GM18858 (cell line): ENCODE measurements at regions not wholly inside any gene's neighbourhood (a gene's known extent, or its start where the extent isn't known, plus 50 kb on each side); places are given as distances from the start of the nearest gene placed in this dataset.

Experiments
- ATAC-seq: cut with Tn5 transposase; IDR thresholded peaks from one replicate; pipeline ENCODE4 v1.9.1; 2021; ENCODE audit not compliant: unreplicated experiment

DNA sequence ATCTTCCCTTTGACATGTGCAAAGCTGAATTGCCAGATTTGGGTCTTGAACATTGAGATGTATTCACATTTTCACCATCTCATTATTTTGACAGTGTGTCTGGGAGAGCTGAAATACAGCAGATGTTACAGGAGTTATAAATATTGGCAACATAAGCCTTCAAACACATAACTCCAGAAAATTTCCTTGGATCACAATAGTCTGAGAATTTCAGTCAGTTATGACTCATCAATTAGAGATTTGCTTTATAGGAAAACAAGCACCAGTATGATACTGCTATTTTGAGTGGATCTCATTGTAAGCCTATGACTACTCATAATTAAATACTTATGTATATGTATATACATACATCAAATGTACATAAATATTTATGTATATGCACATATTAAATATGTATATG is 1171.8 kb downstream of the AMY1C start:
- no peak for ATAC-seq

DNA sequence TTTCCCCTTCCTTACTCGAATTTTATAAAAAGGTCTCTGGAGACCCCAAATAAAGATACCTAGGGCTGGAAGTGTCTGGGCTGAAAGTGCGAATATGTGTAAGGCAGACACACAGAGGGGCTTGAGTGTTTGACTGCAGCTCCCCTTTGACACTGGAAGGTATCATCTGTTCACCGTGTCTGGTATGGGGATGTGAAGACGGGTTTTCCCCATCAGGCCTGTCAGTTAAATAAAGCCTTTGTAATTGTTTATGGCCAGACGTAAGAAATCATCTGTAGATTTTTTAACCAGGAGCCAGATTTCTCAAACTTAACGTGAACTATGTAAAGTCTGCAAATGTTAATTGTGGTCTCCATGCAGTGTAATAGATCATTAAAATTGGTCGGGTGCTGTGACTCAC is 1173.4 kb downstream of the AMY1C start:
- ATAC-seq: no peak

DNA sequence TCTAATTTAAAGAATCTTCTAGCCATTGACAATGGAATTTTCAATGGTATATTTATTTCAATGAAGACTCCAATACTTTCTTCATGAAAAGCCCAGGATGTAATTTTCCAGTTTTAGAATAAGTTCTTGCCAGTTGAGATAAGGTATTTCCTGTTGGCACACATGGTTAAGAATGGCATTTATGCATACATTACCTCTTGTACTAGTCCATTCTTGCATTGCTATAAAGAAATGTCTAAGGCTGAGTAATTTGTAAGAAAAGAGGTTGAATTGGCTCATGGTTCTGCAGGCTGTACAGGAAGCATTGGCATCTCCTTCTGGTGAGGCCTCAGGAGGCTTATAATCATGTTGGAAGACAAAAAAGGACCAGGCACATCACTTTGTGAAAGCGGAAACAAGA is 1179.6 kb downstream of the AMY1C start:
- no peak for ATAC-seq

DNA sequence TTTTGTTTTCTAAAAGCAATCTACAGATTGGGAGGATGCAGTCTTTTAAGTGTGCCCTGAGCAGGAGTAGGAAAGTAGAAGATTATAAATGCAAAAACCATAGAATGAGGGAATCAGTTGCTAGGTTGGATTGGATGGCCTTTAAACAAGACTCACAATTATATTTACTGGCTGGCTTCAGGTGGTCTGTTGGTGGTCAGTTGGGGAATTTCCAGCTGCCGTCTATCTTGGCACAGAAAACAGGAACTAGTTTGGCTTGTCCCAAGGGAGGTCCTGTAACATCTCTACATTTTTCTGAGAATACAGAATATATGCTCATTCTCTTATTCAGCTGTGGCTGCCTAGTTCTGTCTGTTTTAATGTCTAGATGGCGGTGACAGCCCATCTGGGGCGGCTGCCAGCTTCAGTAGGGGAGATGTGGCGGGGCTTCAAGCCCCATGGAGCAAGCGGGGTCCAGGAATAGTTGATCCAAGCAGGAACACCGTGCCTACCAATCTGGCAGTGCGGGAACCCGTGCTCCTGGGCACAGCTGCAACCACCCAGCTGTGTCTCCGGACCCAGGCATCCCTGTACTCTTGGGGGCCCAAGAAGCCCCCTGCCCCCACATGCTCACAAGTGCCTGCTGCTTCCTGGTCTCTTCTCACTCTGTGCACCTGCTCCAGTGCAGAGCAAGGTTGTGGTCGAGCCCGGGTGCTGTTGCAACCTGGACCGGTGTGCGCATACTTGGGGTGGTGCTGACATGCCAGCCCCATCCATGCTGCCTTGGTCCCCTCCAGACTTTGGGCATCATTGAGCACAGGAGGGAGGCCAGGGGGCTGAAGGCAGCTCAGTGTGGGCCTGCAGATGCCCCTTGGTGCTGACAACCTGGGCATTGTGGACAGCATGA is 1182.6 kb downstream of the AMY1C start:
- ATAC-seq: peak; percentile 45

DNA sequence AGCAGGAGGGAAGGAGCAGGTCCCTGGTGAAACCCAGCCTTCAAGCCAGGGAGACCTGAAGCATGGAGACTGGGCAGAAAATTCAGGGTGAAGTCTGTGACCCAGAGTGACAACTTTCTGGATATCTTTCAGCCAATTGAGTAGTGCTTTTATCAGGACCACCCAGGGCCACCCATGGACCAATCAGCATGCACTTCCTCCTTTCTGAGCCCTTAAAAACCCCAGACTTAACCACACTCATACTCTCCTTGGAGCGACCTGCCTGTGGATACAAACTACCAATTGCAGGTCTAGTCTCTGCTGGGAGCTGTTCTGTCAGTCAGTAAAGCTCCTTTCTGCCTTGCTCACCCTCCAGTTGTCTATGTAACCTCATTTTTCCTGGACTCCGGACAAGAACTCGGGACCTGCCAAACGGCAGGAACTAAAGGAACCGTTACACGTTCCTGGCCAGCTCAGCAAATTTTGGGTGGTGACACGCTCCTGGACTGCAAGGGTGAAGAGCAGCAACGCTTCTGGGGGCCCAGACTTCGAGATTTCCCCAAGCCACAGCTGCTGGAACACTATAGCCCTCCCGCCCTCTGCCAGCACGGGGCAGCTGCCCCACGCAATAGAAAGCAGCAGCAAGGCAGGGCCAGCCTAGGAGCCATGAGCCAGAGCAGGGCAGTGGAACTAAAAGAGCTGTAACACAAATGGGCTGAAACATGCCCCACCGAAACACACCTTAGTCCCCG is 1183.4 kb downstream of the AMY1C start:
- peak; percentile 26 for ATAC-seq

DNA sequence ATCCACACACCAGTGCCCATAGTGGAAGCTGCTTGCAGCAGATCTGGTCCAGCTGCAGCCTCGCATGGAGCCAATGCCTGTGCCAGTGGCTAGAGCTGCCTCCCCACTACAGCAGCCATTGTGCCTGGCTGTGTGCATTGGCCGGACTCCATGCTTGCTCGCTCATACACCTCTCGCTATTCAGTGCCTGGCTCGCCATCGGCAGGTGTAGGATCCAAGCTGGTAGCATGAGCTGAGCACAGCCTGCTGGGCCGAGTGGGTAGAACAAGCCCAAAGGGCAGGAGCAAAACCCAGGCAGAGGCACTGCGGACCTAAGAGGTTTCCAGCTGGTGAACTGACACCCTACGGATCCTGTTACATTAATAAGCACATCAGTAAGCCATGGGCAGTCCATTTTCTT is 1184.1 kb downstream of the AMY1C start:
- ATAC-seq: no peak

DNA sequence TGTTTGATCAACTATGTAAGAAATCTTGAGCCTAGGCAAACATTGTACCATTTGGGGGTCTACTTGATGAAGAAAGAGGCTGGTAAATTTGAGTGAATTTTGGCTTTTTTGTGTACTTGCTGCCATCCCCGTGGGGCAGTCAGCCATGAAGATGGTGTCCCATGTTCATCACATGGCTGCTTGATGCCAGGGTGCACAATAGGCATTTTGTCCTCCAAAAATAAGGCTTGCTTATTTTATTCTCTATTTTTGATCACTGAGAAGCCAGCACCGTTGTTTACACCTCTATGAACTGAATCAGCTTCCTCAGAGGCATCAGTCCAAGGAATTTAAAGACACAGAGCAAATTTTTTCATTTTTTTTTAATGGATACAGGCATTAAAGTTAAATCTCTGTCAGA is 1195.7 kb downstream of the AMY1C start:
- no peak for ATAC-seq

DNA sequence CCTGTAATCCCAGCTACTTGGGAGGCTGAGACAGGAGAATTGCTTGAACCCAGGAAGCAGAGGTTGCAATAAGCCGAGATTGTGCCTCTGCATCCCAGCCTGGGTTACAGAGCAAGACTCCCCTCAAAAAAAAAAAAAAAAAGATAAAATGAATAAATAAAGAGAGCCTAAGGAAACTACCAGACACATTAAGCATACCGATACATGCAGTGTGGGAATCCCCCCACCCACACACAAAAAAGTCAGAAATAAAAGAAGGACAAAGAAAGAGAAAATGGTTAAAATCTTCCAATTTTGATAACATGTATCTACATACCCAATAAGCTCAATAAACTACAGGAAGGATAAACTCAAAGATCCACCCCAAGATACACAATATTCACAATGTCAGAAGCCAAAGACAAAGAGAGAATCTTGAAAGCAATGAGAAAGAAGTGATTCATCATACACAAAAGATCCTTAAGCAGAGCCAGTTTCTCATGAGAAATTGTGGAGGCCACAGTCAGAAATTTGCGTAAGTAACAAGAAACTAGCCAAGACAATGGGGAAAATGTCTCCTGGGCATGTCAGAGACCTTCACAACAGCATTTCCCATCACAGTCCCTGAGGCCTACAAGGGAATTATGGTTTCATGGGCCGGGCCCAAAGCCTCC is 1197.0 kb downstream of the AMY1C start:
- no peak for ATAC-seq

DNA sequence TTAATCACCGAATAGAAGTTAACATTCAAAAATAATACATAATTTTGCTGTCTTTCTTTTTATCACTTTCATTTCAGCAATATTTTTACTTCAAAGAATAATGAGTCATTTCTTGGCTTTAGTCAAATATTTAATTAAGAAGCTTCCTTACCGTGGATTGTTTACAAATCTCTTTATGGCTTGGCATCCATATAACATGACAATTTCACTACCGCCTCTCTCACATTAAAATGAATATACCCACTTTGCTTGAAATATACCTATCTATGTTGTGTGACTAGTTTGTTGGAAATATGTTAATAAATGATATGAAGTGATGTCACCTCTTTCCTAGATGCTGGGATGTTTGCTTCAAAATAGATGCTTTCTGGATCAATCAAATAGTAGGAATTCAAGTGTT is 1203.9 kb downstream of the AMY1C start:
- no peak for ATAC-seq

DNA sequence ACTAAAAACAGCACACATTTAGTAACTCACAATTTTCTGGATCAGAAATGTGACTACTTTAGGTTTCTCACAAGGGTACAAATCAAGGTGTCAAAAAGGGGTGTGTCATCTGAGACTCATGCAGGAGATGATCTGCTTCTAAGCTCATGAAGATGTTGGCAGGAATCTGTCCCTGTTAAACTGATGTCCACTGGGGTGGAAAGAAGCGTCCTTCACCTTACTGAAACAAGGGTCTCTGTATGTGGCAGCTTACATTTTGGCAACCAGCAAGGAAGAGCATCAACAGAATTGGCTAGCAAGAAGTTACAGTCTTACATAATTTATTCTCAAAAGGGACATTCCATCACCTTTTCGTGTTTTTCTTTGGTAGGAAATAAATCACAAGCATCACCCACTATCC is 1223.8 kb downstream of the AMY1C start:
- ATAC-seq: no peak

DNA sequence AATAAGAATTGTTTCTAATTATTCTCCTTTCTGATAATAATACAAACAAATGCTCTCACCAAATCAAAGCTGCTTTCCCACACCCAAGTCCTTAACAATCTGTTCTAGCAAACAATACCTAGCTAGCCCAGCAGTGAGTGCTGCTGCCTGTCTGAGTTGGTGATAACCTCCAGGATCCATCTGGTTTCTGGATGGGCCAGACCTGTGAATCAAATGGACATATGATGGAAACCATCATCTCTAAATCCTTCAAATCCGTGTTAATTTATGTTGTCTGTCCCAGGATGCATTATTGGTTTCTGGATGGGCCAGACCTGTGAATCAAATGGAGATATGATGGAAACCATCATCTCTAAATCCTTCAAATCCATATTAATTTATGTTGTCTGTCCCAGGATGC is 1230.0 kb downstream of the AMY1C start:
- ATAC-seq: no peak

DNA sequence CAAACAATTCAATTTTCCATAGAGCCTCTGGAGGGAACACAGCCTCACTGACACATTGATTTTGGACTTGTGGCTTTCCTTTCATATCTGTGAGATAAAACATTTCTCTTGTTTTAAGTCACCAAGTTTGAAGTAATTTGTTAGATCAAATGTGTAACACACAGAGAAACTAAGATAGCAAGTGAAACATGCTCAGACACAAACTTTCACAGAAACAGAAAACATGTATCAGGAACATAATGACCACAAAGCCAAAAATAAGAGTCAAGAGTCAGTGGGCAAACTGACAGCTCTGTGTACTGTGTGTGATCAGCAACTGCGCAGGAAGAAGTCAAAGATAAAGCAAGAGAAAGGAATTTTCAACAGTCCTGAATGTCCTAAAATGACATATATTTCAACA is 1237.5 kb downstream of the AMY1C start:
- peak; percentile 98 for ATAC-seq

DNA sequence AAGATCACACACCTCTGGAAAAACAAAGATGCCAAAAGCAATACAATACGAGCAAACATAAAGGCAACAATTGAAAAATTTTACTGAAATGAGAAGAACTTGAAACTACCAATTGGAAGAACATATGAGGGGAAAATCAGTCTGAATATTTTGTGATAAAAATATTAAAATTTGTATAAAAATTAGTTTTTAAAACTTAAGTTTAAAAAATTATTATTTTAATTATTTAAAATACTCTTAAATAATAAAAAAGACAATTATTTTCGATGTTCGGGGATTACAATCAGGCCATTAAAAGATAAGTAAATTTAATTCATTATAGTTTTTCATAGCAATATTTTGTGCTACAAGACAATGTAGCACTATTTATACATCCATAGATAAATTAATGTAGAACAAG is 1239.3 kb downstream of the AMY1C start:
- ATAC-seq: no peak

DNA sequence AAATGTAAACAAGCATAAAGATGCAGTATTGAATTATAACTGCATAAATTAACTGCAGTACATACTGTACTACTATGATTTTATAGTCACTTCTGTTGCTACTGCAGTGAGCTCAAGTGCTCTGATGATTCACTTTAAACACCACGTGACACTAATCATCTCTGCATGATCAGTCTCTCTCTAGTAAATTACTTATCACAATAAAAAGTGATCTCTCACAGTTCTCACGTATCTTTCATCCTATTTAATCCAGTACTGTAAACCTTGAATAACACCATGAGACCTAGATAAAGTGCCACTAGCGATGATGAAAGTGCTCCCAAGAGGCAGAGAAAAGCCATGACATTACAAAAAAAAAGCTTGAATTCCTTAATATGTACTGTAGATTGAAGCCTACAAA is 1242.0 kb downstream of the AMY1C start:
- no peak for ATAC-seq

DNA sequence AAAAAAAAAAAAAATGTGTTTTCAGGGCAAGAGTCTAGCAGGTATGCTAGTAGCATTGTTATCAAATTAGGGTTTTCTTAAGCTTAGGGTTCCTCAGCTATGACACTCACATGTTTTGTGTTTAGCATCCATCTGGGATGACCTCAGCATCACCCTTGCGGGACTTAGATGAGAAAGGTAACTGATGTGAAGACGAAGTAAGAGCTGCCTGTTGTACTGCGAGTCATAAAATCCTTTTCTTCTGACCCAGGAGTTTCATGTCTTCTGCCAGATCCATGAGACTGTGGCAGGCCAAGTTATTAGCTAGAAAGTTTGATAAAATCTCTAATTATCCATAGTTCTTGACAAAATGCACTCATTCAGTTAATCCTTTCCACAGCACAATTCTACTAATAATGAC is 1251.1 kb downstream of the AMY1C start:
- no peak for ATAC-seq

DNA sequence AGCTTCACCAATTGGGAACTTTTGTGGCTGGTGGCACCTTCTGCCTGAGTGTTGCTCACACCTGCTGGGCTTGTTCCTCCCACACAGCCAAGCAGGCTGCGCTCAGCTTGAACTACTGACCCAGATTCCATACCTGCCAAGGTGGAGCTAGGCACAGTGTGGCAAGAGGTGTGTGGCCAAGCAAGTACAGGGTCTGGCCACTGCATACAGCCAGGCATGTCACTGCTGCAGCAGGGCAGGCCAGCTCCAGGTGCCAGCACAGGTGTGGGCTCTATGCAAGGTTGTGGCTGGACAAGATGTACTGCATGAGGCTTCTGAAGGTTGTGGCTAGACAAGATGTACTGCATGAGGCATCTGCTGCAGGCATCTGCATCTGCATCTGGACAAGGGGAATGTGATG is 1254.8 kb downstream of the AMY1C start:
- no peak for ATAC-seq

DNA sequence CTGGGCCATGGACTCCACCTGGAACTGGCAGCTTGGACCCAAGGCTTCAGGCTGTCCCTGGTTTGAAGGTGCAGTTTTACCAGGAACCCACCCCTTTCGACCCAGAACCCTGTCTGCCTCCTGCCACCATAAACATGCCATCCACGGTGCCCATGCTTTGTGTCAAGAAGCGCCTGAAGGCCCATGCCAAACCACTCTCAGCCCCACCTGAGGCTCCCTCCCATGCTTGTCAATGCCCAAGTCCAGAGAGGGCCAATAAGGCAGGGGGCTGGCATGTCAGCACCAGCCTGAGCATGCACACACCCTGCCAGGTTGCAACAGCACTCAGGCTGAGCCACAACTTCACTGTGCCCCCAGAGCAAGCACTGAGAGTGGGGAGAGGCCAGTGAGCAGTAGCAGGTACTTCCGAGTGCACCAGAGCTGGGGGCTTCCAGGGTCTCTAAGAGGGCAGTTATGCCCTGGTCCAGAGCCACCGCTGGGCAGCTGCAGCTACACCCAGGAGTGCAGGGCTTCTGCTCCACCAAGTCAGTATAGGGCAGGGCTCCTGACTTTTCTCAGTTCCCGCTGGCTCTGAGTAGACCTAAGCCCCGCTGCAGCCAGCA is 1256.0 kb downstream of the AMY1C start:
- ATAC-seq: no peak

DNA sequence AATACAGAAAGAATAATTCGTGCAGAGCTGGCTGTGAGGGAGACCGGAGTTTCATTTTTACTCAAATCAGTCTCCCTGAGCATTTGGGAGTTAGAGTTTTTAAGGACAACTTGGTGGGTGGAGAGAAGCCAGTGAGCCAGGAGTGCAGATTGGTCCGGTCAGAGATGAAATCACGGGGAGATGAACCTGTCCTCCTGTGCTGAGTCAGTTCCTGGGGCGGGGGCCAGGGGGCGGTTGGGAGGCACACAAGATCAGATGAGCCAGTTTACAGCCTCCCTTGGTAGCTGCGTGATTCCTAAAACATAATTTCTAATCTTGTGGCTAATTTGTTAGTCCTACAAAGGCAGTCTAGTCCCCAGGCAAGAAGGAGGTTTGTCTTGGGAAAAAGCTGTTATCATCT is 1267.9 kb downstream of the AMY1C start:
- no peak for ATAC-seq

DNA sequence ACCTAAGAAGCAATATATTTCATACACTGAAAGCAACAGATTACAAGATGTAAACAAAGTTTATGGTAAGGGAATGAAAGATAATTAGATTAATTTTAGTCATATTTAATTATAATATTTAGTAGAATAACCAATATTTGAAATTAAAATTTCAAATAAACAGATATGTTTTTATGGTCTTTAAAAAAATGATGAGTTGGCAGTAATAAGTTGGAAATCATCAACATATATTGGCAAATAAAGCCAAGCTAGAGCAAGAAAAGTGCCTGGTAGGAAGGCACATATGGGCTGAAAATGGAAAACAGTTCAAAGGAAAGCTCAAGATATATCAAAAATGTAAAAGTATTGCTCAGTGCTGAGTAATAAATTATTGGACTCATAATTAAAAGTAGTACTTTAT is 1274.0 kb downstream of the AMY1C start:
- ATAC-seq: no peak

DNA sequence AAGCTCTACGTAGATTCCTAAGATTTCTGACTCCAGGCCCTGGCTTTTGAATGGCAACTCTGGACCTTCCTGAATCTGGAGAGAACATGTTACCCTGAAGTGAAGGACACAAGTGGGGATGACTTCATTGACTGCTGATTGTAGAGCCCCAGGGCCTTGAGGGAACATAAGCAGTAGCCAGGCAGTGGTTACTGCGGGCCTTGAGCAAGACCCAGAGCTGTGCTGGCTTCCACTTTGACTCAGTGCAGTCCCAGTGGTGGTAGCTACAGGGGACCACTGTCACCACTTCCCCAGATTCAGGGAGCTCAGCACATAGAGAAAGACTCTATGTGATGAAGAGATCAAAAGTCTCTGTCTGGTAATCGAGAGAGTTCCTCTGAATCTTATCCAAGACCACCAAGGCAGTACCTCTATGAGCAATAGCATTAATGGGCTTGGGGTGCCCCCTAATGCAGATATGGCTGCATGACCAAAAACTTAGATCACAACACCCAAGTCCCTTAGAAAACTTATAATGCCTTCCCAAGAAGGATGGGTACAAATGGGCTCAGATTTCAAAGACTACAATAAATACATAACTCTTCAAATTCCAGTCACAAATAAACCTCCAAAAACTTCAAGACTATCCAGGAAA is 1278.3 kb downstream of the AMY1C start:
- no peak for ATAC-seq

DNA sequence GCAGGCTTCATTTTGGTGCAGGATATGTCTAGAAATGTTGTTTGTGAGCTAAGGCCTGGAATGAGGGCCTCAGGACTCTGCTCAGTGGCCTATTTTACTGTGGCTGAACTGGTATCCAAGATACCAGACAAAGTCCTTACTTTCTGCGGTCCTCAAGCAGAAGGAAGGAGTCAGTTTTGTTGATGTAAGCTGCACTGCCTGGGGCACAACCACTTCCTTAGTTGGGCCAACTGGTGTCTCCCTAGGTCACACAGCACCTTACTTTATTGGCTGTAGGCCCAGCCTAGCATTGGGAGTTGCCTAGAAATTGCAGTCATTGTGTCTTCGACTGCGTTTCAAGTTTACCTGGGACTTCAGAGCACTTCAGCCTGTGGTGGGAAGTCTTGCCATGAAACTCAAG is 1322.7 kb downstream of the AMY1C start:
- no peak for ATAC-seq
